GM10266 (cell line): ENCODE measurements at regions not wholly inside any gene's neighbourhood (a gene's known extent, or its start where the extent isn't known, plus 50 kb on each side); places are given as distances from the start of the nearest gene placed in this dataset.

Source experiments
- DNase-seq: peaks from one replicate; pipeline ENCODE4 v3.0.0; 2012; ENCODE audit errors: extremely low spot score
- TF ChIP-seq, protein P1 (sequence below): IDR thresholded peaks from 2 replicates; pipeline ENCODE4 v1.5.1; 2012; ENCODE audit warnings: mild to moderate bottlenecking, low read depth; ENCODE audit not compliant: control insufficient read depth, insufficient read depth; ENCODE audit errors: missing control alignments

DNA sequence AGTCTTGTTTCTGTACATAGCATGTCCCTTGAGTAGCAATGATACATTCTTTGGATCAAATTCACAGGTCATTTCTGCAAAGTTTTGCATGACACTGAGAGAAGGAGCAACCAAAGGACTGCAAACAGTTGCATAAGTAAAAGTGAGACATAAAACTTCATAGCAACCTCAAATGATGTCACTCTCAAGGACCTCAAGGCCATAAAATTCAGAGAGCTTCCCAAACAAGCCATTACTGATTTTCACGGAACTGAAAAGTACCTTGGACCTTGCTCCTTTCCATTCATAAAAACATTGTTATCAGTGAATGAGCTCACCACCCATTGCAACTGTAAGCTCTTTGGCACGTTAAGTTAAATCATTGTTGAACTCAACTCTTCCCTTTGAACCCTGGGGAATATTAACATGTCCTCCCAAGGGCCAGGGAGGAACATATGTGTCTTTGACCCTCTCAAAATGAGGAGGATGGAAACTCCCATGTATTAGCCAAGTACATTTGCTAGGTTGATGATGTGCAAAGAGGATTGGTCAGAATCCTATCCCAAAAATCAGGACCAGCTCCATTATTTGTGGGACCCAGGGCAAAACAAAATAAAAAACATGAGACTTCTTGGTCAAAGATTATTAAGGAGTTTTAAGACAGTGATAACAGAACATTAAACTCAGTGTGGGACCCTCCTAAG, 275.0 kb upstream of the DYNLRB2 start:
- TF ChIP-seq, protein P1, sequence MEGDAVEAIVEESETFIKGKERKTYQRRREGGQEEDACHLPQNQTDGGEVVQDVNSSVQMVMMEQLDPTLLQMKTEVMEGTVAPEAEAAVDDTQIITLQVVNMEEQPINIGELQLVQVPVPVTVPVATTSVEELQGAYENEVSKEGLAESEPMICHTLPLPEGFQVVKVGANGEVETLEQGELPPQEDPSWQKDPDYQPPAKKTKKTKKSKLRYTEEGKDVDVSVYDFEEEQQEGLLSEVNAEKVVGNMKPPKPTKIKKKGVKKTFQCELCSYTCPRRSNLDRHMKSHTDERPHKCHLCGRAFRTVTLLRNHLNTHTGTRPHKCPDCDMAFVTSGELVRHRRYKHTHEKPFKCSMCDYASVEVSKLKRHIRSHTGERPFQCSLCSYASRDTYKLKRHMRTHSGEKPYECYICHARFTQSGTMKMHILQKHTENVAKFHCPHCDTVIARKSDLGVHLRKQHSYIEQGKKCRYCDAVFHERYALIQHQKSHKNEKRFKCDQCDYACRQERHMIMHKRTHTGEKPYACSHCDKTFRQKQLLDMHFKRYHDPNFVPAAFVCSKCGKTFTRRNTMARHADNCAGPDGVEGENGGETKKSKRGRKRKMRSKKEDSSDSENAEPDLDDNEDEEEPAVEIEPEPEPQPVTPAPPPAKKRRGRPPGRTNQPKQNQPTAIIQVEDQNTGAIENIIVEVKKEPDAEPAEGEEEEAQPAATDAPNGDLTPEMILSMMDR, result no peak
- no peak for DNase-seq

DNA sequence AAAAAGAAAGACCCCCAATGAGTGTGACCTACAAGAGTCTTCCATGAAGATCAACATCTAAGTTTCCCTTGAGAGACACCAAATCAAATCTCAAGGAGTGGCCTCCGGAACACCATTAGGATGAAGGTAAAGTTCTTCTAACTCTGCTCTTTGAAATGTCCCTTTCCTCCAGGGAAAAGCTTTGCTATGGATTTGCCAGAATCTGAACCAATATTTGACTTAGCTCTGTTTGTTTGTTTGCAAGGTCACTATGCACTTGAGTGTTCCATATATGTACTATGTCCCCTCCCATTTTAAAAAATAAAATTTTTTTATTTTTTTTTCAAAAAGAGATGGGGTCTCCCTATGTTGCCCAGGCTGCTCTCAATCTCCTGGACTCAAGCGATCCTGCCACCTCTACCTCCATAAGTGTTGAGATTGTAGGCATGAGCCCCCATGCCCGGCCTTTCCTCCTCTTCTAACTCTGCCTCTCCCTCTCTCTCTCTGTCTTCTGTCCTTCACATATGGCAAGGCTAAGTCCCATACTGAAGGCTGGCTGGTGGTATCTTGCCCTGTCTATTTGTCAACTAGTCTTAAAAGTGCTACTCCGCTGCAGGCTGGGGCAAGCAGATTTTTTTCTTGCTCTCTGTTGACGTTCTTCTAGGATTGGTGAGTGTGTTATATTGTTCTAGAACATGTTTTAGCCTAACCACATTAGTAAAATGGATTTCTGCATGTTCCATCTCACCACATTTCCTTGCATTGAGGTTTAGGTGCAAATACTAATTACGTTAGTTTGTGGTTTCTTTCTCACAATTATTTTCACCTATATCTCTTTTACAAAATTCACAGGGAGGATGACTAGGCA, 276.7 kb upstream of the DYNLRB2 start:
- DNase-seq, result no peak
- TF ChIP-seq, protein P1, result no peak

DNA sequence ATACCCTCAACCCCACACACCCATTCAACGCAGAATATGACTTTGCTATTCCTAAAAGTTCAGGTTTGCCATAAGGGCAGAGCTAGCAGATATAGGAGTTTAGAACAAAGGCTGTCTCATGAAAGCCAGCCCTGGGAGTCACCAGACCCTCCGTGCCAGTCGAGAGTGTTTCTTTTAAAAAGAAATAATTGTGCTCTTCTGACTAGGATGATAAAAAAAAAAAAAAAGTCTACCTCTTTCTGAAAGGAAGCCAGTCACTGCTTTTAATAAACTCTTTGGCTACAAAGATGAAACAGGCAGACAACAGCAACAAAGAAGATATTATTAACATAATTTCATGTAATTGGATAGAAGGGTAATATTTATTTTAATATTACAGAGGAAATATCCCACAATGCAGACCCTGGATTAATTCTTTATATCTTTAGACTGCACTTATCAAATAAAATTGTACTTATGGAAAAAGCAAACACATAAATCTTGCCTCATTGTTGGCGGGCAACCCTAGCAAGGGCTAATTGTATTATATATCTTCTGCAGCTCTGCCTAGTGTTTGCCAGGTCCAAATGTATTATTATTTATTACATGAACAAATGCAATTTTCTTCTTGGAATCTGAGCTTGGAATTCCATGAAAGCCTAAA, 277.5 kb upstream of the DYNLRB2 start:
- no peak for DNase-seq
- TF ChIP-seq, protein P1, result no peak

DNA sequence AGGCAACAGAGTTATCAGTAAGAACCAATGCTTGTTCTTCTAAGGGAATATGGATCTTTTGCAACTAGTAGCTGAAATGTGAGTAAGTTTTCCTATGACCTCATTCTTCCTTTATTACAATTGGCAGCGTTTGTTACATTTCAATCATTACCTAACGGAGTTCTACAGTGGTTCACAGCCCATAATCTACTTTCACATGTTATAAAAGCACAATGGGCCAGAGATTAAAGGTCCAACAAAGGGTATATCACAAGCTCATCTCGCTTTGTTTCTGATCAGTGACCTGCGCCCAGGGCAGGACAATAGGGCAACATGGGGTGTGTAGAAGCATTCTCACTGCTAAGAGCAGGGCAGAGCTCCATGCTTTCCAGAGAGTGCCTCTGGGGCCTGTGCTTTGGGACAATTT, 279.9 kb upstream of the DYNLRB2 start:
- TF ChIP-seq, protein P1, result no peak
- no peak for DNase-seq

DNA sequence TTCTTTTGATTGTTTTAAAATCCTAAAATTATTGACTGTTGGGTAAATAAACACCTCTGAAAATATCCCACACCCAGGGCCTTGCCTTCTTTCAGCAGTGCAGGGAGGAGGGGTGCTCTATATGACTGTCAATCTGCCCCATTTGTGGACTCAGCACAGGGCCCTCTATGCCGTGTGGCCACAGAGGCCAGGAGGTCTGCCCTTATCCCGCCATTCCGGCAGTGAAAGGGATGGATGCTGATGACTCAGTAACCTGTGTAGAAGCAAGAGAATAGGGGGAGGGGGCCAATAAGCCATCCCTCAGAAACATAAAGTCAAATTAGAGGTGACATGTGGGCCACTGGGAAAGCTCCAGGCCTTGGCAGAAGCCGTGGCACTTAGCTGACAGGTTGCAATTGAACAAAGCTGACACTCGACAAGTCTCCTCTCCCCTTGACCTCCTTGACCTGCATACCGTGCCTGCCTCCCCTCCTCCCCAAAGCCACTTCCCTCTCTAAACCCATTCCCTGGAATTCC, 281.4 kb upstream of the DYNLRB2 start:
- no peak for DNase-seq

DNA sequence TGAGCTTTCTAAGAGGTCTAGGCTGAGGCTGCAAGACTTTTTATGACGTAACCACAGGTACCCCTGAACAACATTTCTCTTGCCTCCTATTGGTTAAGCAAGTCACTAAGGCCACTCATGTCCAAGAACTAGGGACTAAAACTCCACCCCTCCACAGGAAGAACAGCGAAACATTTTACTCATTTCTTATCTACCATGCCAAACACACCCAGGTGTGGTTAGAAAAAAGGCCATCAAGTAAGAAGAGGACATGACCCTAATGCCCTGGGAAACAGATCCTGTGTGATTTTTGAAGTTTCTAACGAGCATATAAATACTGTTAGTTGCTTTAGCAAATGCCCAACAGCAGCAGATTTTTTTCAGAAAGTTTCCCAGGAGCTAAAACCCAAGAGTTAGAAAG, 282.4 kb upstream of the DYNLRB2 start:
- TF ChIP-seq, protein P1, result no peak
- DNase-seq, result no peak

More for the DNA sequence above, 281.4 kb upstream of the DYNLRB2 start:
- TF ChIP-seq, protein P1, result no peak

DNA sequence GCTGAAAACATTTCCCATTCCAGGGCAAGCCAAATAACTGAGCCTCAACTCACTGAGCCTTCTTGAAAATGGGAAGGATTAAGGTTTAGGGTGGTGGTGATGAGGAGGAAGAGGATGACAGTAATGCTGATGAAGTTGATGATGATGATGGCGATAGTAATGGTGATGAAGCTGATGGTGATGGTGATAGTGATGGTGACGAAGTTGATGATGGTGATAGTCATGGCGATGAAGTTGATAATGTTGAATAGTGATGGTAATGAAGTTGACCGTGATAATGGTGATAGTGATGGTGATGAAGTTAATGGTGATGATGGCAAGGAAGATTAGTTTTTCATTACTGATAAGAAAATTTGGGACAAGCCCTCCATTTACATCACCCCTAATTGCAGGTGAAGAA, 285.8 kb upstream of the DYNLRB2 start:
- DNase-seq, result no peak
- TF ChIP-seq, protein P1, result no peak
